Breast epithelium (tissue), 3 donors: ENCODE measurements at regions not wholly inside any gene's neighbourhood (a gene's known extent, or its start where the extent isn't known, plus 50 kb on each side); places are given as distances from the start of the nearest gene placed in this dataset.

Experiments
- CTCF ChIP-seq, 3 donors: fragments of 450-650 bp; IDR thresholded peaks; one replicate each; pipeline ENCODE4 v1.5.1; 2016 to 2017; ENCODE audit warnings: antibody characterized with exemption in 3 of 3, mild to moderate bottlenecking in 3 of 3, moderate library complexity in 3 of 3
- POLR2A ChIP-seq: fragments of 450-650 bp; IDR thresholded peaks from one replicate; pipeline ENCODE4 v1.6.1; 2016; ENCODE audit warnings: antibody characterized with exemption, mild to moderate bottlenecking, moderate library complexity
- POLR2AphosphoS5 ChIP-seq, 3 donors: sonication (generic); formaldehyde crosslinking; IDR thresholded peaks; one replicate each; pipeline ENCODE4 v1.6.1; 2017; ENCODE audit warnings: antibody characterized with exemption in 3 of 3

- TF ChIP-seq CTCF (IDR thresholded peaks at IDR 0.05) (no peak), POLR2A (no peak), POLR2AphosphoS5 (IDR thresholded peaks at IDR 0.05) (no peak)
Measured at GRCh38 chr1:219045246-219045645, 128.4 kb upstream of the LYPLAL1 start.
